ENCODE measurements at regions not wholly inside any gene's neighbourhood (a gene's known extent, or its start where the extent isn't known, plus 50 kb on each side); places are given as distances from the start of the nearest gene placed in this dataset.

DNA sequence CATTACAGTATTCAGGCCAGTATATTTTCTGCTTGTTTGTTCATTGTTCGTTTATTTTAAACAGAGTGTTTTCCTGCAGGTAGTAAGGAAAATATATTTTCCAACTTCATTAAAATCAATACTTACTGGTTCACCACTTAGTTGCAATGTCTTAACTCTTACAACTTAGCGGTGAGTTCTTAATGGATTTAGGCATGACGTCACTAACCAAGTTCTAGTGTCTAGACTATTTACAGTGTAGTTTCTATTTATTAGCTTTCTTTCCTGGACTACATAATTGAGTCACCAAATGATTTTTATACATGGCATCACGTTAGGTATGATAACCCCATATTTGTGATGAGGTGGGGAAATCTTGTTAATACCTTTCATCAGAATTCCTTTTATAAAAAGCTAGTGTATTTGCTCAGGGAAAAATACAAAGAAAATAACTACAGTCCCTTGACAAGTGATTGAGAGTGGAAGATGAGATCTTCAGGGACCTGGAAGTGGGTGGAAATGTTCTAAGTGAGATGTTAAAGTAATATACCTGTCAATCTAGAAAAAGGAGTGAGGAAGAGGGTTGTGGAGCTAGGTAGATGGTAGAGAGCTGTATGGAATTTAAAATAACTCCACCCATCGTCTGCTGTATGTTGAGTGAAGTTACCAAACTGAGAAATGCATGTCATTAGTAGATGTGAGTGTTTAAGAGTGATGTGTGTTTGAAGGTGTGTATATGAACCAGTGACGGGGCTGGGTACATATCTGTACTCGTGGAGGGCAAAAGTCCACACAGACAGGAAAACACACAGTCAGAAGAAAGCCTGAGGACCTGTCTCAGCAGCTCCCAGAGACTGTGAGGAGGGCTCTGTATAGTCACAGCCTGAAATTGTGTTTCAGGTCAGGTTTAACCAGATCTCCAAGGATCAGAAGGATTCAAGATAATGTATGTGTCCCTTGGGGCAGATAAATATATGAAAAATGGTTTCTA lies 197.6 kb upstream of the ADAMTS5 start:
- DNase-seq (ENCODE audit: low spot score): no peak

DNA sequence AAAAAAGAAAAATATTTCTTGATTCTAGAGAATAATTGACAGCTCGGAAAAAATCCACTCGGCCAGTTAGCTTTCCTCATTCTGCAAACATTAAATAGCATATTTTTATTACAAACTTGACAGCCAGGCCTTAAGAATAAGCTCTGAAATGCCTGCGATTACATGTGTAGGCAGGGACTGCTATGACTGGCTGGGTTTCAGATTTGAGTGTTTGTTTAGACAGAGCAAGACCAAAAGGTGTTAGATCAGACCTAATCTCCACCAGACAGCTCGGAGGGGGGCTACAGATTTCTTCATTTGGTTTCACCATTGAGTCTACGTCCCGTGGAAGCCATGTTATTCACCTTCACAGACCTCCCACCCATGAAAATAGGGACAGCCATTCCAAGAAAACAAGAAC lies 192.1 kb upstream of the ADAMTS5 start:
- no peak for DNase-seq (ENCODE audit: low spot score)

DNA sequence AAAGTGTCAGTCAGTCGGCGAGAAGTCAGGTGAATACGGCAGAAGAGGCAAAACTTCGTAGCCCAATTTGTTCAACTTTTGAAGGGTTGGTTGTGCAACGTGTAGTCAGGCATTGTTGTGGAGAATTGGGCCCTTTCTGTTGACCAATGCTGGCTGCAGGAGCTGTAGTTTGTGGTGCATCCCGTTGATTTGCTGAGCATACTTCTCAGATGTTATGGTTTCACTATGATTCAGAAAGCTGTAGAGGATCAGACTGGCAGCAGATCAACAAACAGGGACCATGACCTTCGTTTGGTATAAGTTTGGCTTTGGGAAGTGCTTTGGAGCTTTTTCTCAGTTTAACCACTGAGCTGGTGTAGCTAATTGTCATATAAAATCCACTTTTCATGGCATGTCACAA lies 190.2 kb upstream of the ADAMTS5 start:
- DNase-seq (ENCODE audit: low spot score): no peak

DNA sequence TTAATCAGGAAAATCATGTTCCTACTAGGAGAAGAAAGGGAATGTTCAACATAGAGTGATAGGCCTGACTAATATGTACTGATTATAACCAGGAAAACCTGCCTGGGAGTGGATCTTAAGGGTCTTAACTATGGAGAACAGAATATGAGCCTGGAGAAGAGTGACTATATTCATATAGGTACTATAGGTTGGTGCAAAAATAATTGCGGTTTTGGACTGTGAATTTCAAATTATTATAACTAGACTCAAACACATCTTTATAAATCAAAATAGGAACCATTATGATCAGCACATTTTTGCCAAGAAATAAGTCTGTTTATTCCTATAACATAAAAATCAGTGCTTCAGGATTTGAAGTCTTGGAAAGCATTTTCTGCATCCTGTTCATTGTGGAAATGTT lies 189.8 kb upstream of the ADAMTS5 start:
- DNase-seq (ENCODE audit: low spot score): no peak

DNA sequence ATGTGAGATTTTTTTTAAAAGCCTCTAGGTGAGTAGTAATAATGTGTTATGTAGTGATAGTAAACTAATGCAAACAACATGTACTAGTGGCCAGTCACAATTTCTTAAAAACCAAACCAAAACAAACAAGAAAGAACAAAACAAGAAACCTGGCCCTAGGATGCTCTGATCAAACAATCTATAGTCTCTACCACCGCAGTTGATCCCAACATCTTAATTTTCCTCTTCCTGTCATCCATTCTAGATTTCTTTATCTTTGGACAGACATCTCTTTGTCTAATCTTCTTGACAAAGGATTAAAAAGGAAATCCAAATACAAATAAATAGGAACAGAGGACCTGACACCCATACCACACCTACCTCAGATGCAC lies 188.2 kb upstream of the ADAMTS5 start:
- DNase-seq (ENCODE audit: low spot score): no peak

DNA sequence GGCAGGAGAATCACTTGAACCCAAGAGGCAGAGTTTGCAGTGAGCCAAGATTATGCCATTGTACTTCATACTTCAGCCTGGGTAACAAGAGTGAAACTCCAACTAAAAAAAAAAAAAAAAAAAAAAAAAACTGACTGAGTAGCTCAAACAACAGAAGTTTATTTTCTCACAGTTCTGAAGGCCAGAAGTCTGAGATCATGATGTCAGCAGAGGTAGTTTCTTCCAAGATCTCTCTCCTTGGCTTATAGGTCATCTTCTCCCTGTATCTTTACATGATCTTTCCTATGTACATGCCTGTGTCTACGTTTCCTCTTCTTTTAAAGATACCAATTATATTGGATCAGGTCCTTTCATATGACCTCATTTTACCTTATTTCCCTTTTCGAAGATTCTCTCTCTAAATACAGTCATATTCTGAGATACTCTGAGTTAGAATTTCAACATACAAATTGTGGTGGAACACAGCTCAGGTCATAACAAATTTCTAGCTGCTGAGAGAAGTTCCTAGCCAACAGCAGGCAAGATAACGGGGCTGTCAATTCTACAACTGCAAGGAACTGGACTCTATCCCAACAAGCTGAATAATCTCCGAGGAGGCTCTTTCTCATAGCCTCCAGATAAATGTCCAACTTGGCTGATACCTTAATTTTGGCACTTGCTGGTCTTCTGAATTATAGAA lies 187.7 kb upstream of the ADAMTS5 start:
- DNase-seq (ENCODE audit: low spot score): no peak

DNA sequence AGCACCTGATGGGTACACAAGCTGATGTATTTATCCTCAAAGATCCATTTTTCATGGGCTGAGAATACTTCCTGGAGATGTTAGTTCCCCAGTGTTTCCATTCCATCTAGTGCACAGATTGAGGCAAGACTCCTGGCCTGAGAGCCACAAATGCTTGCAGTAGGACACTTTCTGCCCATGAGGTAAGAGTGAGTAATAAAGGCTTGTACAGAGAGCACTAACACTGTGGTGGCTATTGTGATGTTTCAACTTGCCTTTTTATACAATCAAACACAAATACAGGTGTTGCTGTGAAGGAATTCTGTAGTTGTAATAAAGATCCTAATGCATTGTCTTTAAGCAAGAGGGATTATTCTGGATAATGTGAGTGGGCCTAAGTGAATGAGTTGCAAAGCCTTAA lies 186.1 kb upstream of the ADAMTS5 start:
- no peak for DNase-seq (ENCODE audit: low spot score)

DNA sequence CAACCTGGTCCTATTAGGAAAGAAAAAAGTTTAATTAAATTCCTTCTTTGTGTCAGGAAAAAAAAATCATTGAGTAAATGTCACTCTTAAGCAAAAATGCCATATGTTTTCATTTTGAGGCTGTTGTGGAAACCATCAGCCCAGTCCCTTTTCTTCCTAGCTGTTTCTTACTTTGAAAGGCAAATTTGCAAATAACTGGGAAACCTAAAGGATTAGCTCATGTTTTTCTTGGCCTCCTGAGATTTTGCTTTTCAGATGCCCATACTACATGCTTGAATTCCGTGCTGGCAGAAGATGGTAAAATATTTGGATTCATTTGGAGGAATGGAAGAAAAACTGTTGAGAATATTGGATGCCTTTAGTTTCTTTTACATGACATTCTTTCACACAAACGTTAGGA lies 182.1 kb upstream of the ADAMTS5 start:
- no peak for DNase-seq (ENCODE audit: low spot score)

DNA sequence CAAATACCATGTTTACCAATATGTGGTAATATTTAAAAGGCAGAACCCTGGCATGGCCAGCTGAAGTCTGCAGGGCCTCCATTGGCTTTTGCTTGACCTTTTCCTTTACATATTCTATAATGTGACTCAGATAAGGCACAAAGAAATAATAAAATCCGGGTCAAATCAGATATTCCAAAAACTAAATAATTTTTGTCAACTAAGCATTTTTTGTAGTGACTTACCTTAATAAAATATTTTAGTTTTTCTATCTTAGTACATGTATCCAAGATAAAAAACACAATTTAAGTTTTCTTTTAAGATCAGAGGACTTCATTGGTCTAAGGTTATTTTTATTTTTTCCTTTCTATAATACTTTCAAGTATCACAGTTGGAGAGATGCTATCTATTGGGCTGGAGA lies 179.4 kb upstream of the ADAMTS5 start:
- DNase-seq (ENCODE audit: low spot score): no peak

DNA sequence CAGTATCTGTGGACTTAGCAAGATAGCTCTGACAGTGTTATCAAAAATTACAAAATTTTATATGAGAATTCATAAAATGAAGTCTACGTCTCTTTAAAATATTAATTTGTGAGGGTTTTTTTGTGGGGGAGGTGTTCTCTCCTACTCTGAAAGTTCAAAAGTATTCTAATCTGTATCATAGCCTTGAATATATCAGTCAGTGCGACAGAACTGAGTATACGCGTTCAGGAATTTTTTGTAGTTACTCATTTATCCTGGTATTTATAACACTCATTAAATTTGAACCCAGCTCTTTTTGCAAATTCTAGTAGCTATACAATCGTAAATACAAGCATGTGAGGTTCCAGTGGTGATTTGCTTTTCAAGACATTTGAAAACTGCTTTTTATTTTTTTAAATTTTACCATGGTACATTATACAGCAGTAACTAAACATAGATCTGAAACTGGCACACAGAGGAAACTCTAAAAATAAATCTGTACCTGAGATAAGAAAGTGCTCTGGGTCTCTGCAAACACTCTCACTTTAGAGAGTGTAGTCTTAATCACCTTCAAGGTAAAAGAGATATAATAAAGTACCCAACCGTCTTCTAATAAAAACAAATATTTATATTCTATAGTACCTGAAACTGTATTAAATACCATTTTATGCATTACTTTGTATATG lies 178.4 kb upstream of the ADAMTS5 start:
- no peak for DNase-seq (ENCODE audit: low spot score)

DNA sequence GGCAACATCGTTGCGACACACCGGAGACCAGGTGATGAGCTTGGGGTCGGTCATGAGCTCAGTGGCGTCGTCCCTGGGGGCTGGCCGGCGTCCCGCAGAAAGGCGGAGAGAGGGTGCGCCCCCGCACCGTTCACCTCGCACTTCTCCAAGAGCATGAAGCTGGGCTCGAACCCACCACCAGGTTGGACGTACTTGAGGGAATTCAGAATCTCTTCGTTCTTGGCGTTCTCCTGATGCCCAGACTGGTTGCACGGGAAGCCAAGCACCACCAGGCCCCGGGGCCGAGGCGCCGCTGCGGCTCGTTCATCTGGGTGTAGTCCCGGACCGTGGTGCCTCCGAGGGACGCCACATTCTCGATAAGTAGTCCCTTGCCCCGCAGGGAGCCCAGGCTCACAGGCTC lies 176.6 kb upstream of the ADAMTS5 start:
- DNase-seq (ENCODE audit: low spot score): no peak

DNA sequence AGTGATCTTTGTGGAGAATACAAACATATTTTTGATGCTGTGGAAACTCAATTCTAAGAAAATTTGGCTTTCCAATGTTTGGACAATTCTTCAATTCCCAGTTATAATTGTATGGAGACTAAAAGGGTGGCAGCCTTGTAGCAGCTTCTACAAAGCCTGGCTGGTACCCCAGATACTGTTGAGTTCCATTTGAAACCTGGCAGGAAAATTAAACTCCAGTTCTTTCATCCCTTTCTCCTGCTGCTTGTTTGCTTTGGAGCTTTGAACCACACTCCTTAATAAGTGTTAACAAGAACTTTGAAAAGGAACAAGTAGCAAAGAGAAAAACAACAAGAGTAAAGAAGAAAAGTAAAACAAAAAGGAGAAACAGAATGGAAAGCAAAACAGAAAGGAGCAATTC lies 172.6 kb upstream of the ADAMTS5 start:
- DNase-seq (ENCODE audit: low spot score): no peak

DNA sequence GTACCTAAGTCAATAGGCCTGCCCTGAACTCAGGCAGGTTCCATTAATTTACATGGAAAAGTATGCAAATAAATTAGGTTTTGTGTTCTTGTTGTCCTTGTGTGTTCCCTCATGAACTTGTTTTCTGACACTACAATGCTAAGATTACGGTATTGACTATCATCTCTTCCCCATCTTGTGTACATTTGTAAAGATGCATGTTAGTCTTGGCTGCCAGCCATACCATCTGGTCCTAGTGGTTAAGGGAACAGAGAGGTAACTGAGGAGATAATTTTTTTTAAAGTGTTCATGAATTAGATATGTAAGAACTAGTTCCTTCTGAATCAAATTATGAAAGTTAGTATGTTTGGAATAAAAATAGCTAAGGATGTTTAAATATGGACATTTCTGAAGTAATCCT lies 167.6 kb upstream of the ADAMTS5 start:
- DNase-seq (ENCODE audit: low spot score): no peak

DNA sequence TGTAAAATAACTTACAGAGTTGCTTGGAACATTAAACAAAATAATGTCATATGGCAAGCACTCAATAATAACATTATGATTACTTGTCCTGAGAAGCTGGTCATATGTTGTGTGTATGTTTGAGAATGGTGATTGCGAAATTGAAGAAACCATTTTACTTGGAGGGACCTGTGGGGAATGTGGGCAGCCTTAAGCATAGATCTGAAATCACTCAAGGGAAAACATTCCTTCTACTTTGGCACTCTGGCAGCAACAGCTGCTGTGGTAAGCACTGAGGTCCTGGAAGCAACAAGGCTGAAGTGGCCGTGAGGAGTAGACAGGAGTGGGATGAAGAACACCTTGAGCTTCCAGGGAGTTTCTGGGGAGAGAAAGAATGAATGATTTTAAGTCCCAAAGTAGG lies 165.4 kb upstream of the ADAMTS5 start:
- DNase-seq (ENCODE audit: low spot score): no peak

DNA sequence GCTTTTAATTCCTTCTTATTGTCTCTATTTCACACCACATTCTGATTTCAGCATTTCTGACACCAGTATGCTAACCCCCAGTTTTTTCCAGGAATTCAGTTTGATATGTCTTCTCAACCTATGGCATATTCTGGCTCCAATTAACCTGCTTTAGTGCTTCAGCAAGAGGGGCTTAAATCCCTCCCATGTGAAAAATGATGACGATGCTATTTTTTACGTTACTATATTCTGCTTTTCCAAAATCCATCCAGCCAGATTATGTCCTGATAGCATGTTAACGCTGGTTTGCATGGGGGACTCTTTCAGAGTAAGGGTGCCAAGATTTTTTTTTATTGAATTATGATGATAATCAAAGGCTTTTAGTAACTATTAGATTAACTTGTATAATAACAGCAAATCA lies 163.3 kb upstream of the ADAMTS5 start:
- no peak for DNase-seq (ENCODE audit: low spot score)

DNA sequence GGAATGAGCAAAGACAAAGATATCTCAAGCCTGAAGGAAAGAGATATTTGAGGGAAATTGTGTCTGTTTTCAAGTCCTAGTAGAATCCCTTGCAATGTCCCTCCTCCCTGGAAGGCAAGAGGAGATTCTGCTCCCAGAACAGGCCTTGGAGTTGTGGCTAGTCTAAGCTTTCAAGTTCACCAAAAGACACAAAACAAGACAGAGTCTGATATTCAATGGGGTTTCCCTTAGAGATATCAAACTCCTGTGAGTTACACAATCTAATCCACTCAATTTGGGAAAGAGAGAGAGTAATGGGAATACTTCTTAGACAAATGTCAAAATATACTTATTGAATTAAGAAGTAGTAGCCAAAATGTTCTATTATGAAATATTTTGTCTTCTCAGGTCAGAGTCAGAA lies 162.8 kb upstream of the ADAMTS5 start:
- DNase-seq (ENCODE audit: low spot score): no peak

DNA sequence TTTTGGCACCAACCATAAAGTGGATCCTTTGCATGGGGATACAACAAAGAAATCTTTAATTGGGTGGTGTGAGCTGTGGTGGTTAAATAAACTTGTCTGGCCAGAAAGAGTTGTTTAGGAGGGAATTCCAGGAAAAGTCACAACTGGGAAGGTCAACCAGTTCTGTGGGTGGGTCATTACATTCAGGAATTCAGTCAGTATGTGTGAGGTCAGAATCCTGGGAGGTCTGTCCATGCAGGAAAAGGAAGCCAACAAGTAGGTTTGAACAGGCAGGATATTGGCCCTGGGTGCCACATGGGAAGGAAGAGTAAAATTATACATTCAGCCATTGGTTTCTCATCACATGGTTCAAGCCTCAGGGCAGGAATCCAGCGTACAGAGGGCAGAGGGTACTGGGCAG lies 162.3 kb upstream of the ADAMTS5 start:
- no peak for DNase-seq (ENCODE audit: low spot score)

DNA sequence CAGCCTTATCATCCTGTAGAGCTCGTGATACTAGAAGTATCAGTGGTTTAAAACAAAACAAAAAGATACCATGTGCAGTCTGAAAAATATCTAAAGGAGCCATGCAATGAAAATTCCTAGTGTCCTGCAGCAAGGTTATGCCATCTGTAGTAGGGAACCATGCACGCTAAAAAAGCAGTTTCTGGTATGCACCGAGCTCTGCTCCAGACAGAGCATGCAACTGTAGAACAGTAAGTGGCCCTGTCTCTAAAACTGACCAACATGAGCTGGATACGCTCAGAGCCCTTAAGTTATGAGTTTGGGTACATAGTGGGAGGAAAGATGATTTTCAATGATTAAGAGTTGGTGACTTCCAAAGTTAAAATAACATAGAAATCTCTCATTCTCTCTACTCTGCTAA lies 159.3 kb upstream of the ADAMTS5 start:
- DNase-seq (ENCODE audit: low spot score): no peak

DNA sequence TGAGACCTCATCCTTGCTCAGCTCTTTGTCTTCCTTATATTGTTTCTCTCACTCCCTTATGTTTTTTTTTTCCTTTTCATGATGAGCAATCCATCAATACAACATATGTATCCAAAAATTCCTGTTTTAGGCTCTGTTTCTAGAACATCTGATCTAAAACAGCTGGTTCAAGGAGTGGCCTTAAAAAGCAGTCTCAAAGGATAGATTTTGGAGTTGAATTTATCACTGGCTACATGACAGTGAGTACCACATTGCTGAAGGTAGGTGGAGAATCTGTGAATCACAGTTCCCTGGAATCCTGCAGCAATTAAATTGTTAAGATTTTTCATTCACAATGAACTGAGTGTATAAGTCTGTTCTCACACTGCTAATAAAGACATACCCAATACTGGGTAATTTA lies 155.8 kb upstream of the ADAMTS5 start:
- no peak for DNase-seq (ENCODE audit: low spot score)

DNA sequence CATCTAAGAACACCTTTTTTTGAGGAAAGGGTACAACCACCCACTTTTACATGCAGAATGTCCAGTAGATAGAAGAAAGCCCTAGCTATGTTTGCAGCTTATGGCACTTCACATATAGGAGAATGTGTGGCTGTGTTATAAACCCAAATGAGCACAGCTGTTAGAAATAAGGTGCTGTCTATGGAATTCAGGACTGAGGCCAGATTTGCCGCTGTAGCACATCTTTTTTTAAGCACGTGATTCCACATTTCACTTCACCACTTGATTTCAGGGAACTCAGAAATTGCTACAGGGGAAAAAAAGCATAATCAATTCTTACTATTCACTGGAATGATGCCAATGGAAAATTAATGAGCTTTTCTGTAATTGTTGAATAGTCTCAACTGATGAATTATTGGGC lies 147.2 kb upstream of the ADAMTS5 start:
- DNase-seq (ENCODE audit: low spot score): no peak

DNA sequence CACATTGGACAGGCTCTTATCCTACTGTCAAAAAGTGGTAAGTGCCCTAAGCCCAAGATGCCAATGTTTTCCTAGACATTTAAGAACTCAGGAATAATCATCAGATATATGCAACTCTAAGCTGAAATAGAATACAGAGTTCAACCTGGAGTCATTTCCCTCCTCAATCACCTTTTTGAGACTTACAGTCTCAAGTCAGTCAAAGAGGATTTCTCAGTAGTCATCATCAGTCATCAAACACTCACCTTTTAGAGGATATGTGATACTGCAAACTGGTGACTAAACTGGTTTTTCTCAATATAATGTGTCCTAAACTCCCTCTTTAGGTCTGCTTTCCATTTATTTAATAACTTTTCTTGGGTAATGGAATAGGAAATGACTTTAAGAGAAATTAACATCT lies 145.3 kb upstream of the ADAMTS5 start:
- DNase-seq (ENCODE audit: low spot score): no peak

DNA sequence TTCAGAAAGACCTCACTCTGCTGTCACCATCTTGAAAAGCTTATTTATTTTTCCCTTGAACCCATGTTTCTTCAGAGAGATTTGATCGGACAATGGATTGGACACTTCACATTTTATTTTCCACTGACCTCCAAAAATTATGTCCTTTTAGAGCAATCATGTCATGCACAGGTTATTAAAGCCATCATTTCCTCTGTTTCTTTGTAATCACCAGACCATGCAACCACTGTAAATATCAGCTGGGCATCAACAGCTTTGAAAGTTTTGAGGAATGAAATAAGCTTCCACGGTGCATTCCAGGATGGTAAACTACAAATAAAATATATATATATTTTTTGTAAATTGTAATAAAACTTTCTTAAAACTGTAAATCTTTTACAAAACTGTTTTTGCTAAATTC lies 144.1 kb upstream of the ADAMTS5 start:
- no peak for DNase-seq (ENCODE audit: low spot score)

DNA sequence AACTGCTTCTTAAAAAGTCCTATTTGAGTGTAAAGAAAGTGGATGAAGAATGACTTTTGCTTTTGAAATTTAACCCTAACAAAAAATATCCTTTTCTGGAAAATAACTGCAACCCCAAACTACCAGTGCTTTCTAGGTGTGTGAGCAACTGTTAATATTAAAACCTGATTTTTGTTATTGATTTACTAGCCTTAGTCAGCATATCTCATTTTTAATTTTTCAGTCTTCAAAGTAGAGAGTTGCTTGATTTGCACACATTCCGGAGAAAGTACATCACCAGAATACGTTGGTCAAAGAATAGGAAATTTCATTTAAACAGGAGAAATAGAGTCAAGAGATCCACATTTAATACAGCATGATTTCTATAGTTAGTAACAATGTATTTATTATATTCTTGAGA lies 141.8 kb upstream of the ADAMTS5 start:
- DNase-seq (ENCODE audit: low spot score): no peak
